Thyroid gland (tissue), 4 donors: ENCODE measurements at regions not wholly inside any gene's neighbourhood (a gene's known extent, or its start where the extent isn't known, plus 50 kb on each side); places are given as distances from the start of the nearest gene placed in this dataset.

ENCODE experiments used
- DNase-seq, 2 donors: peaks; one replicate each; pipeline ENCODE4 v3.0.0-alpha.2; 2019
- H3K27ac ChIP-seq, 3 donors: fragments of 200-600 bp; sonication (generic); 1 replicate in 2 of 3; 2 replicates in 1 of 3; pipeline ENCODE4 v1.5.1; 2016 to 2019; ENCODE audit warnings: mild to moderate bottlenecking in 1 of 3, moderate library complexity in 1 of 3
- H3K27me3 ChIP-seq: fragments of 200-600 bp; sonication (generic); one replicate; pipeline ENCODE4 v1.5.1; 2019
- H3K36me3 ChIP-seq, 2 donors: fragments of 200-600 bp; sonication (generic); one replicate each; pipeline ENCODE4 v1.5.1; 2016 to 2019
- H3K4me1 ChIP-seq, 2 donors: fragments of 200-600 bp; sonication (generic); one replicate each; pipeline ENCODE4 v1.5.1; 2017 to 2019
- H3K4me3 ChIP-seq, 3 donors: fragments of 200-600 bp; sonication (generic); replicated peaks in 1 of 3; 1 replicate in 2 of 3; 2 replicates in 1 of 3; pipeline ENCODE4 v1.5.1; 2016; ENCODE audit warnings: mild to moderate bottlenecking in 1 of 3
- H3K9me3 ChIP-seq: fragments of 200-600 bp; sonication (generic); one replicate; pipeline ENCODE4 v1.5.1; 2017
- POLR2A ChIP-seq, 2 donors: fragments of 450-650 bp; IDR thresholded peaks; one replicate each; pipeline ENCODE4 v1.6.1; 2017; ENCODE audit warnings: antibody characterized with exemption in 2 of 2, mild to moderate bottlenecking in 2 of 2, moderate library complexity in 1 of 2
- WGBS, 2 donors: methylation state at CpG; one replicate each; pipeline ENCODE4 v1.1.5; 2017; 5-methylcytosine and 5-hydroxymethylcytosine counted together
- intact Hi-C: fragments of 100-400 bp; cut with DNase I; formaldehyde crosslinking; loops from one replicate; pipeline ENCODE4 v1.15.1; 2023
- TF ChIP-seq, protein P1 (sequence below), 6 experiments: fragments of 200-600 bp in 3 of 6; fragments of 450-650 bp in 3 of 6; sonication (generic) in 3 of 6; IDR thresholded peaks; one replicate each; pipeline ENCODE4 v1.5.1; 2016 to 2019; ENCODE audit warnings: antibody characterized with exemption in 6 of 6, mild to moderate bottlenecking in 2 of 6, inconsistent platforms in 1 of 6, moderate library complexity in 1 of 6

DNA sequence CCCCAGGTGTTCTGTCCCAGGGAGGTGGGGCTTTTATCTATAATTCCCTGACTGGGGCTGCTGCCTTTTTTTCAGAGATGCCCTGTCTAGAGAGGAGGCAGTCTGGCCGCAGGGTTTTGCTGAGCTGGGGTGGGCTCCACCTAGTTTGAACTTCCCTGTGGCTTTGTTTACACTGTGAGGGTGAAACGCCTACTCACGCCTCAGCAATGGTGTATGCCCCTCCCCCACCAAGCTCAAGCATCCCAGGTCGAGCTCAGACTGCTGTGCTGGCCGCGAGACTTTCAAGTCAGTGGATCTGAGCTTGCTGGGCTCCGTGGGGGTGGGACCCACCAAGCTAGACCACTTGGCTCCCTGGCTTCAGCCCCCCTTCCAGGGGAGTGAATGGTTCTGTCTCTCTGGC lies 124.3 kb downstream of the CENPF start:
- DNase-seq = no peak
- Histone ChIP-seq H3K4me3 (no peak overlapping the region), H3K4me1 (no peaks in the 10 kb centered on the region), H3K9me3 (no peaks in the 10 kb centered on the region), H3K27ac (no peak overlapping the region), H3K27me3 (no peaks in the 10 kb centered on the region), H3K36me3 (no peaks in the 10 kb centered on the region)
- intact Hi-C loops = no loop called here
- 35 to 63% methylated on average over 5 to 7 of the region's 7 CpGs for WGBS, 2 donors
- TF ChIP-seq POLR2A (IDR thresholded peaks at IDR 0.05) = no peak
- TF ChIP-seq, protein P1, sequence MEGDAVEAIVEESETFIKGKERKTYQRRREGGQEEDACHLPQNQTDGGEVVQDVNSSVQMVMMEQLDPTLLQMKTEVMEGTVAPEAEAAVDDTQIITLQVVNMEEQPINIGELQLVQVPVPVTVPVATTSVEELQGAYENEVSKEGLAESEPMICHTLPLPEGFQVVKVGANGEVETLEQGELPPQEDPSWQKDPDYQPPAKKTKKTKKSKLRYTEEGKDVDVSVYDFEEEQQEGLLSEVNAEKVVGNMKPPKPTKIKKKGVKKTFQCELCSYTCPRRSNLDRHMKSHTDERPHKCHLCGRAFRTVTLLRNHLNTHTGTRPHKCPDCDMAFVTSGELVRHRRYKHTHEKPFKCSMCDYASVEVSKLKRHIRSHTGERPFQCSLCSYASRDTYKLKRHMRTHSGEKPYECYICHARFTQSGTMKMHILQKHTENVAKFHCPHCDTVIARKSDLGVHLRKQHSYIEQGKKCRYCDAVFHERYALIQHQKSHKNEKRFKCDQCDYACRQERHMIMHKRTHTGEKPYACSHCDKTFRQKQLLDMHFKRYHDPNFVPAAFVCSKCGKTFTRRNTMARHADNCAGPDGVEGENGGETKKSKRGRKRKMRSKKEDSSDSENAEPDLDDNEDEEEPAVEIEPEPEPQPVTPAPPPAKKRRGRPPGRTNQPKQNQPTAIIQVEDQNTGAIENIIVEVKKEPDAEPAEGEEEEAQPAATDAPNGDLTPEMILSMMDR (IDR thresholded peaks at IDR 0.05) = no peak

DNA sequence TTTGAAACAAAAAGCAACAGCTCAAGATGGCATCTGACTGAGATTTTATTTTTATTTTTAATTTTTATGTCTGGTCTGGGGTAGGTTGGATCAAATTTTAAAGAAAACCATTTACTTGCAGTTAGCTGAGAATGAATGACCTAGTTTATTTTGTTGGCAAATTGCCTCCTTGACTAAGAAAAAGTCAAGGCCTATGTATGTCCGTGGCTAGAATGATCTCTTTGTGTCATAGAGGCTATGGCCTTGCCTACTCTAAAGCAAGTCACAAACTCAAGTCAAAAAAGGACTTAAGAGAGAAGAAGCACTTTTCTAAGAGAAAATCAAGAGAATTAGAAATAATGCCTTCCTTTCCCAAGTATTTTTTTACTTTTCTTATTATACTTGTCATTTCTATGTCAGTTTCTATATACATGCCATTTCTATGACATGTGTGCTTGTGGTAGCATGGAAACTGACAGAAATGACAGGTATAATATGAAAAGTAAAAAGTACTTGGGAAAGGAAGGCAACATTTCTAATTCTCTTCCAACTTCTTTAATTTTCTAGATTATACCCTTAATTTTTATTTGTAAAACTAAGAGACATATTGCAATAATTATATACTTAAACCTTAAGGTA lies 136.7 kb downstream of the CENPF start:
- intact Hi-C loops = no loop called here
- 53 to 76% methylated on average over 1 of the region's 1 CpG for WGBS, 2 donors
- H3K36me3 ChIP-seq = no peaks in the 10 kb centered on the region
- no peaks in the 10 kb centered on the region for H3K27me3 ChIP-seq
- H3K4me3 ChIP-seq = no peak overlapping the region
- no peak overlapping the region for H3K27ac ChIP-seq
- H3K9me3 ChIP-seq = no peaks in the 10 kb centered on the region
- no peak for DNase-seq
- TF ChIP-seq, protein P1 (IDR thresholded peaks at IDR 0.05) = no peak
- no peak for TF ChIP-seq POLR2A (IDR thresholded peaks at IDR 0.05)
- no peaks in the 10 kb centered on the region for H3K4me1 ChIP-seq

DNA sequence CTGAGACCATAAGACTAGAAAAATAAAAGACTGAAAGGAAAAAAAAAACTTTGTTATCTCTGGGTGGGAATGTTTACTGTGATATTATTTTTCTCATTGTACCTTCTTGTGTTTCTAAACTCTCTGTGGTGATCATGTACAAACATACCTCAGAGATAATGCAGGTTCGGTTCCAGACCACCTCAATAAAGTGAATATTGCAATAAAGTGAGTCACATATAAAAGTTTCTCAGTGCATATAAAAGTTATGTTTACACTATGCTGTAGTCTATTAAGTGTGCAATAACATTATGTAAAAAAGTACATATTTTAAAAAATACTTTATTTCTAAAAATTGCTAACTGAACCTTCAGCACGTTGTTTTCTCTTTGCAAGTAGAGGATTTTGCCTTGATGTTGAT lies 137.5 kb downstream of the CENPF start:
- 87 to 90% methylated on average over 2 of the region's 2 CpGs for WGBS, 2 donors
- H3K27ac ChIP-seq = no peak overlapping the region
- H3K9me3 ChIP-seq = no peaks in the 10 kb centered on the region
- H3K36me3 ChIP-seq = no peaks in the 10 kb centered on the region
- H3K4me1 ChIP-seq = no peaks in the 10 kb centered on the region
- H3K4me3 ChIP-seq = no peak overlapping the region
- no peak for DNase-seq
- H3K27me3 ChIP-seq = no peaks in the 10 kb centered on the region
- TF ChIP-seq, protein P1 (IDR thresholded peaks at IDR 0.05) = no peak
- TF ChIP-seq POLR2A (IDR thresholded peaks at IDR 0.05) = no peak
- intact Hi-C loops = no loop called here

DNA sequence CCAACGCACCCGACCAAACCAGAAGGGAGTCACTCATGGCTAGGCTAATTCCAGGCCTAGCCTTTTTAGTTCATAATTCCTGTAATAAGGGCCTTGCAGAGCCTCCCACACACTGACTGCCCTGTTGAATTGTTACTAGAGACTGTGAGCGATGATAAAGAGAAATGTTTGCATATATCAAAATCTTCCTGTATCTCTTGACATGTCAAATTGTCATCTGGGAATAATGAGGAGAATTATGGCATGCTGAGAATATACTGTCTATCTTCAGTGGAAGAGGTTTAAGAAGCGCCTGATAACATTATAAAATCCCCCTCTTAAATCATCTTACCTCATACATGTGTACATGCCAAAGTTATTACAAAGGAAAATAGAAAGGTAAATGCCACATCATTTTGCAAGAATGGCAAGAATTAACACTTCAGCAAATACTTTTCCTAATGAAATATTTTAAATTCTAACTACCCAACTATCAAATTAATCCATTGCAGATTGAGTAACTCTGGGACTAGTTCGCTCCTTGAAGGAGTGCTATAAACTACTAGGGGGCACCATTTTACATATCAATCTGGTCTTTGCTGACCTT lies 144.1 kb downstream of the CENPF start:
- no peak for TF ChIP-seq POLR2A (IDR thresholded peaks at IDR 0.05)
- TF ChIP-seq, protein P1 (IDR thresholded peaks at IDR 0.05) = no peak
- WGBS, 2 donors = 91 to 94% methylated on average over 5 of the region's 5 CpGs
- Histone ChIP-seq H3K36me3 (no peaks in the 10 kb centered on the region), H3K27me3 (no peaks in the 10 kb centered on the region), H3K27ac (no peak overlapping the region), H3K4me3 (no peak overlapping the region), H3K9me3 (no peaks in the 10 kb centered on the region), H3K4me1 (no peaks in the 10 kb centered on the region)
- intact Hi-C loops = no loop called here
- no peak for DNase-seq

DNA sequence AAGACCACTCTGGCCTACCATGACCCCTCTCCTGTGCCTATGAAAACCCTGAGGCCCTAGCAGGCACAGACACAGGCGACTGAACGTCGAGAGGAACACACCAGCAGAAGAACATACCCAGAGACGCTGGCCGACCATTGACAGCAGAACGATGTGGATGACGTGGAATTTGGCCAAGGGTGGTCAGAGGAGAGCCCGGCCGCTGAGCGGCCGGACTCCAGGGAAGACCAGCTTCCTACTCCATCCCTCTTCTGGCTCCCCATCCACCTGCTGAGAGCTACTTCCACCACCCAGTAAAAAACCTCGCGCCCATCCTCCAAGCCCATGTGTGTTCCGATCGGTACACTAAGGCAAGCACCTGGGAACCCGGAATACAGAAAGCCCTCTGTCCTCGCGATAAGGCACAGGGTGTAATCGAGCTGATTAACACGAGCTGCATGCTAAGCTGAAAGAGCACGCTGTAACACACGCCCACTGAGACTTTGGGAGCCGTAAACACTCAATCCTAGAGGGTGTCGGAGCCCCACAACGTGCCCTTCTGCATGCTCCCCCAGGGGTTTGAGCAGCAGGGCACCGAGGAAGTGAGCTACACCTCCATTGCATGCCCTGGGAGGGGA lies 150.3 kb downstream of the CENPF start:
- no peak overlapping the region for H3K4me3 ChIP-seq
- 83% methylated on average over 26 of the region's 26 CpGs for WGBS, 2 donors
- H3K4me1 ChIP-seq = no peaks in the 10 kb centered on the region
- no peaks in the 10 kb centered on the region for H3K9me3 ChIP-seq
- TF ChIP-seq POLR2A (IDR thresholded peaks at IDR 0.05) = no peak
- TF ChIP-seq, protein P1 (IDR thresholded peaks at IDR 0.05) = no peak
- DNase-seq = no peak
- no peaks in the 10 kb centered on the region for H3K36me3 ChIP-seq
- H3K27ac ChIP-seq = no peak overlapping the region
- intact Hi-C loops = no loop called here
- H3K27me3 ChIP-seq = no peaks in the 10 kb centered on the region
